HG03045 (cell line): ENCODE measurements at regions not wholly inside any gene's neighbourhood (a gene's known extent, or its start where the extent isn't known, plus 50 kb on each side); places are given as distances from the start of the nearest gene placed in this dataset.
A peak's percentile ranks its signal among the peaks of the same experiment; 100 is the strongest.

ENCODE experiments used
- ATAC-seq: cut with Tn5 transposase; IDR thresholded peaks from one replicate; pipeline ENCODE4 v1.9.1; 2021; ENCODE audit warnings: mild to moderate bottlenecking, moderate library complexity; ENCODE audit not compliant: unreplicated experiment

DNA sequence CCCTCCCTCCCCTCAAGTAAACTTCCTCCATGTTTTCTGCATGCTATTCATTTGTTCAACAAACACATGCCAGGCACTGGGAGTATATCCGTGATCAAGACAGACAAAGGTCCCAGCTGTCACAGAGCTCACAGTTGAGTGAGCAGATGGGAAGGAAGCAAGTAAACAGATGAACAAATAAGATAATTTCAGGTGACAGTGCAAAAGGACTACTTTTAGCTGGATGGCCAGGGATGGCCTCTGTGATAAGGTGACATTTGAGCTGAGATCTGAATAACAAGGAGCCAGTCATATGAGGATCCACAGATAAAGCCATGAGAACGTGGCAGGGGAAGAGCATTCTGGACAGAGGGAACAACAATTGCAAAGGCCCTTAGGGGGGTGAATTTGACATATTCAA is 121.7 kb upstream of the RAD23B start:
- no peak for ATAC-seq

DNA sequence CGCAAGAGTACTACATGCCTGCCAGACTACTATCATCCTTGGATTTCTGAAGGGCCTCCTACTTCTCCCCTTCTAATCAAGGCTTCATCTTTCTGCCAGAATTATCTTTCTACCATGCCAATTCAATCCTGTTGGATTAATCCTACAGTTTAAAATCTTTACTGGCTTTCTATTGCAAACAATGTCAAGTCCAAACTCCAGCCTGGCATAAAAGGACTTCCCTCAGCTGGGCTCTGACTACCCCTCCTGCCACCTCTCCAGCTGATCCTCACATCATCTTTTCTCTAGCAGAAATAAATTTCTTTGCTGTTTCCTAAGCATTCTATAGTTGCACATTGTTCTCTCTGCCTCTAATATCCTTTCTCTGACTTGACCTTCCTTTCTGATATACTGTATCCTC is 119.7 kb upstream of the RAD23B start:
- no peak for ATAC-seq

DNA sequence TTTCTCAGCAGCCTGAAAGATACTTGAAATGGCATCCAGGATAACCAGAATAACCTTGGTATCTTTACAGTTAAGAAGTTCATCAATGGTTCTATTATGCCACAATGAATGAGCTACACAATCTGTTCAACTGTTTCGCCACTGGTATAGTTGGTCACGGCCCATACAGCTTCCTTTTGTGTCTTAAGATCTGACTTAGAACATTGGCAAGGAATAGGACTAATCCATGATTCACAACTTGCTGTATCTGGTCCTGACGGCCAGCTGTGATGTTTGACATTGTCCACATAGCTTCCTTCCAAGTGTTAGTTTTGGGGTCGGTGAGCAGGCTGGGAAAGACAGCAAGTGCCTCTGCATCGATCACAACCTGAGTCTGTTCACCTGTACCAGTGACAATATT is 113.3 kb upstream of the RAD23B start:
- no peak for ATAC-seq

DNA sequence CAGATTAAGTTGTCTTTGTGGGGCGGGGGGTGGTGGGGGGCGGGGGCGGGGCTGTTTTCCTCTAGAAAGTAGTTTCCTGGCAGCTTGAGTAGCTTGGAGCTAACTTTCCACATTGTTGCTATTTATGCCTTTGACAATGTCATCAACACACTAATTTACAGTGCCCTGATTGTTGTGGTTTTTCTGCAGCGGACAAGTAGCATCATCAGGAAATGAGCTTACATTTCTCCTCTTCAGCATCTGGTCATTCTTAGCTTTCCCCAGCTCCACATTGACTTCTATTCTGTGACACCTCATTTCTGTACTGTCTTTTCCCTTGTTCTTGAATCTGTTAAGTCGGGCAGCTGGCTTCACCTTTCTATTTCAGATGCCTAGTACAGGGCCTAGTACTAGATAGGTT is 112.3 kb upstream of the RAD23B start:
- ATAC-seq = no peak

DNA sequence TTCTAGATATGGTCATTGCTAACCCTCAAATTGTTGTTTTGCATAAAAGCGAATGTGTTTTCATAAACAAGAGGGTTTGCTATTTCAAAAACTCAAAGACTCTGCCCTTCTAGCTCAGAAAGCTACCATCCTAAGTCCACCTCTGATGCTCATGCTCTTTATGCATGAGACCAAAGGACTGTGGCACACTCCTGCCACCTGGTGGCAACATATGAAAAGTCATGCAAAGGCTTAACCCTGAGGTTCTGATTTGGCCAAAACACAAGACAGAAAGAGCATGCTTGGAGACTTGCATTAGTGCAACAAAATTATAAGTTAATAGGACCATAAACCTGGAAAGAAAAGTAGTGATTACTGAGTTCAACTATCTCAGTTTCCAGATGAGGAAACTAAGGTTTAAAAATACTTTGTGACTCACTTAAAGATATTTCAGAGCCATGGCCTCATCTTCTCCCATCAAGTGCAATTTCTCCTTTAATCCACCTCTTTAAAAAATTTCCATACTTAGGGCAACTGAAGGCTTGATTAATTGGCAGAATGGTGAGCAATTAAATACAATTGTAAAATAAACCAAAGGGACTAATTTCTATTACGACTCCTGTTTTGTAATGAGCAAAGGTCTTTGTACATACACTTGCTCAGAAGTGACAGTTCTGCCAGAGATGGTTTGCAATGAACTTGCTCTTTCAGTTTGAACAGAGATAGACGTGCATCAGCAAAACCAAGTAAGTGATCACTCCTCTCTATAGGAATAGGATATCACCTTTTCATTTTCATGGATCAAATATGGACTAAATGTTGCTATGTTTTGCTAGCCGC is 110.7 kb upstream of the RAD23B start:
- peak; percentile 64 for ATAC-seq

DNA sequence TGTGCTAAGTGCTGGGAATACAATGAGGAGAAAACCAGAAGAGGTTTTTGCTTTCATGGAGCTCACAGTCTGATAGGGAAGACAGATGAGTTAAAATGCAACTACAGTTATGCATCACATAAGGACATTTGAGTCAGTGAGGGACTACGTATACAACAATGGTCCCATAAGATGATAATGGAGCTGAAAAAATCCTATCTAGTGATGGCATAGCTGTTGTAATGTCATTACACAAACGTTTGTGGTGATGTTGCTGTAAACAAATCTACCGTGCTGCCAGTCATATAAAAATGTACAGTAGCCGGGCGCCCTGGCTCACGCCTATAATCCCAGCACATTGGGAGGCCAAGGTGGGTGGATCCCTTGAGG is 110.1 kb upstream of the RAD23B start:
- ATAC-seq = peak; percentile 65

DNA sequence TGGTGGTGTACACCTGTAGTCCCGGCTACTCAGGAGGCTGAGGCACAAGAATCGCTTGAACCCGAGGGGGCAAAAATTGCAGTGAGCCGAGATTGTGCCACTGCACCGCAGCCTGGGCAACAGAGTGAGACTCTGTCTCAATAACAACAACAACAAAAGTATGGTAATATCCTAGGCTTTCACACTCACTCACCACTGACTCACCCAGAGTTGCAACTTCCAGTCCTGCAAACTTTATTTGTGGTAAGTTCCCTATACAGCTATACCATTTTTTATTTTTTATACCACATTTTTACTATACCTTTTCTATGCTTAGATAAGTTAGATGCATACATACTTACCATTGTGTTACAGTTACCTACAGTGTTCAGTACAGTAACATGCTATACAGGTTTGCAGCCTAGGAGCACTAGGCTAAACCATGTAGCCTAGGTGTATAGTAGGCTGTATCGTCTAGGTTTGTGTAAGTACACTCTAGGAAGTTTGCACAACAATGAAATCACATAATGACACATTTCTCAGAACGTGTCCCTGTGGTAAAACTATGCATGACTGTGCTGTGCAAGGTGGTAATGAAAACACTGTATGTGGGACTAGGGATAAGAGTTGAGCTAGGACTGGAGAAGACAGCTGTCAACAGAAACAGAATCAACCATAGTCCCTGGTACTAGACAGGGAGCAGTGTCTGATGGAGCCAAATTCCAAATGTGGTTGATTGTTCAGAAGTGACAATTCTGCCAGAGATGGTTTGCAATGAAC is 109.5 kb upstream of the RAD23B start:
- ATAC-seq = no peak

DNA sequence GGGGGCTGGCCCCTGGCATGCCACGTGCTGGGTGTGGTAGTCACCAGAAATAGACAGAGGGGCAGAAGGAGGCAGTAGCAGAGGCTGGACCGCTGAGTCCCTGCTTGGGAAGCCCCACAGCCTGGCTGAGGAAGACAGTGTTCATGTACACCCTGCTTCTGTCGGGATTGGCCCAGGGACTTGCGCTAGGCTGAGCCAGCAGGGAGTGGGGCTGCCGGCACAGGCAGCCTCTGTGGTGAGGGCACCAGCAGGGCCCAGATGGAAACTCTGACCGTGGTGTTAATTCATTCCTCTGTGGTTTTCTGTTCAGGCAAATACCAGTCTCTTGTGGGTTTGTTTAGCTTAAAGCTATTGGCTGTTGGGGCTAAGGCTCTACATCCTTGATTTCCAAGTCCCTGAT is 108.6 kb upstream of the RAD23B start:
- ATAC-seq = no peak

DNA sequence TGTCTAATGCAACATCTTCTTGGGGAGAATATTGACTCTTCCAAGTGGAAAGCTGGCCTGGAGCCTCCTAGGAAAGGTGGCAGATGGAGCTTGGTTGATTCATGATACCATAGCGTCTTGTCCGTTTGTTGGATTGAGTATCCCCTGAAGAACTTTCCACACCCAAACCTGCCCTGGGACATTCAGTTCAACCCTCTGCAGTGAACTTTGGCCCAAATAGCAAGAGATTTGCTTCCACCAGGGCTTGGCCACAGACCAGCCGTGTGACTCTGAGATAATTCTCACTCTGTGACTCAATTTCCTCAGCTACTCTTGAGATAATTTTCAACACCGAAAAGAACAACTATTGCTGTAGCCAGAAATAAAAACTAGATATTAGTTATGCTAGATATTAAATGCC is 108.0 kb upstream of the RAD23B start:
- no peak for ATAC-seq

DNA sequence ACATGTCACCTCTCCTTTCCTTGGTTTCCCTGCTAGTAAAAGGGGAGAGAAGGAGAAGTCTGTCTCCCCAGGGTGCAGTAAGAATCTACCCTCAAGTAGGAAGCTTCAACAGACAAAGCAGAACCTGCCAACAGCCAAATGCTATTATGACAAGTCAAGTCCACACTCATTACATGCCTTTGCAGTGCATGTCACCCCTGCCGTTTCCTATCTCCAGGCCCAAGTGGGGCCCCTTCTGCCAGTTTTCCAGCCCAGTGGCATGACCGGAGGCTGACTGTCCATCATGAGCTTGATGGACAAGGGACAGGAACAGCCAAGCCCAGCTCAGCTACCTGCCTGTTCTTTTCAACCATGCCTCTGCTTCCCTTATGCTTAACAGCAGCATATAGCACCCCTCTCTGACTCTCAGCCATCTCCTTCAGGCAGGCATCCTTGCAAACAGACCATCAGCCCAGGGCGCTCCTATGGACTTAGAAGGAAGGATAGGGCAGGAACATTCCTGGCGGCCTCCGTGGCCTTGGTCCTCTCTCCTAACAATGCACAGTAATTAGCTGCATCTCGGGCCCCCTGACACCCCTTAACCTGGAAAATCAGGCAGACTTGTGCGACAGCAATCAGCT is 107.2 kb upstream of the RAD23B start:
- ATAC-seq = no peak

DNA sequence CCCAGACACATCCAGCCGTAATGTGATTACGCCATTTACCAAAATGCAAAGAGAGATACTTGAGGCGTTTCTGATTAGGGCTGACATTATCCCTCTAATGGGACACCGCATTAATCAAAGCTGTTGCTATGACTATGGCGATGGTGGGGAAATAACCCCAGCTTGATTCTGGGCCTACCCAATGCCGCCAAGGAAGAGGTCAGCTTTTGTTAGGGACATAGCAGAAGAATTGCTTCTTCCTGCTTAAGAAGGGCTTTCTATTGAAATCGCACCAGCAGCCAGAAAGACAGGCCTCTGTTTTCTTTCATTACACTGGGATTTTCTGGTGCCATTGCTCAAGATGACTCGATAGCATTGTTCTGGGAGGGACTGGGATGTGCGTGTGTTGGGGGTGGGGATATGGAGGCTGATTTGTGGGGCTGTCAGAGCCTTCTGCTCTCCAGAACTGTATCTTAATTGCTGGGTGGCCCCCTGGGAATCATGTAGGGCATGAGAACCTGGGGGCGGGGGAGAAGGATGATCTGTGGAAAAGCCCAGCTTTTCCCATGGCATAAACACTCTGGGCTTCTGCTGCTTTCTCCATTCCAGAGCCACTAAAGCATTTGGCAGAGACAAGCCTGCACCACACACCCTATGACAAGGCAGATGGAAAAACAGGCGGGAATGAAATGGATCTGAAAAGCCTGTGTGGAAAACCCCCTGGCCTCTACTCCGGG is 106.5 kb upstream of the RAD23B start:
- no peak for ATAC-seq

DNA sequence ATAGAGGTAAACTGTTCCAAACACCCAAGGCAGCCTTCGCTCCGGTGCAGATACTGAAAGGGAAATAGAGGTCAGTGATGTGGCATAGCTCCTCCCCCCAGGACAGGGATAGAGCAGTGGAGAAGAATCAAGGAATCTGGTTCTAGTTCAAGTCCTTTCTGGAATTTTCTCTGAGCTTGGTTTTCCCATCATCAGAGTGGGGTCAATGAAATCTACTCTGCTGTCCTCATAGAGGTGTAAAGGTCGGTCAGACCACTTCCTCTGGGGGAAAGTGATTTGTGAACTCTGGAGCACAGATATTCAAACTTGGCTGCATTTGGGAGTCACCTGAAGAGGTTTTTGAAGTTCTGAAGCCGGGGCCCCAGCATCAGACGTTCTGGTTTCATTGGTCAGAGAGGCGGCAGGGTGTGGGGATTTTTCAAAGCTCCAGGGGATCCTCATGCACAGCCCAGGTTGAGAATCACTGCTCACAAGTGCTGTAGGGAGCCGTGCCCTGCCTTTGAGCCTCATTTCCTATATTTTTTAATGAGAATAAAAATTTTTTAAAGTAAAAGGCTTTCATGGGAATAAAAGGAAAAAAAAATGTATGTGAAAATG is 105.7 kb upstream of the RAD23B start:
- no peak for ATAC-seq

DNA sequence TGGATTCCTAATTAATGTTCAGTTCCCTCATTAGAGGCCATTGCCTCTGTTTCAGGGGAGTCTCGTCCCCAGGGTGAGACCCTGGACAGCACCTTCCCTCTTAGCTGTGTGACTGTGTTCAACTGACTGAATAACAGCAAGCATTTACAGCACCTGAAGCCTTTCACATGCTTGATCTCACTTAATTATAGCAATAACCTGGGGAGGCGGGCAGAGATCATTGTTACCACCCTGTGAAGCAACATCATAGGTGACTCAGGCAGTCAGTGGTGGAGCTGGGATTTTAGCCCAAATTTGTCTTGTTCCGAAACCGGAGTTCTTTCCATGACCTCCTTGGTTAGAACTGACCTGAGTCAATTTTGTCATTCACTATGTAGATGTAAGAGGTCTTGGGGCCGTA is 105.2 kb upstream of the RAD23B start:
- no peak for ATAC-seq

DNA sequence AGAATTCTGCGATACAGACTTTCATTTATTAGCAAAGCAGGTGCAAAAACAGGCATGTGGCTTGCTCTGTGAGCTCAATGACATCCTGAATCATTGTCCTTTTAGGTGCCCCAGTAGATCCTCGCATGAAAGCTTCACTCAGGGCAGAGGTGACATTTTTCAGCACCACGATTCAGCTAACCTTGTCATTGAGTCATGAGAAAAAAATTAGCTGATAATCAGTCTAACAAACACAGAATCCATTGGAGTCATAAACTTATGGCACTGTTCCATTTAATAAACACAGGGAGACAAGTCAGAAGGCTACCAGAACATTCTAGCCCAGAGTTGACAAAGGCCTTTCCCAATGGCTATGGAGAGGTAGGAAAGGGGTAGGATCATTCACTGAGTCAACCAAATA is 104.8 kb upstream of the RAD23B start:
- no peak for ATAC-seq

DNA sequence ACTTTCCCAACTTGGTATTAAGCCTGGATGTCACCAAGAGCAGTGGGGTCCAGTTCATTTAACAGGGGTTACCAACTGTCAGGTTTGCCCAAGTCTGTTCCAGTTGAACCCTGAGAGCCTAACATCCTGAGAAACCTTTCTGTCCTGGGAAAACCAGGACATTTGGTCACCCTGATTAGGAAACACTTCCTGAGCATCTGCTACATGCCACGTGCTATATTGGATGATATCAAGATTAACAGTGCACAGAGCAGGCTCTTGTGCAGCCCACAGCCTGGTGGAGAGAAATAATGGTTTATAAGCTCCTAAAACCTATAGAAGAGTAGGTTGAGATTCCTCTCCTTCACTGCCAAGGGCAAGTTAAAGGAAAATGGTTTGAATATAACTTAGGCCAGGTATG is 102.9 kb upstream of the RAD23B start:
- no peak for ATAC-seq

DNA sequence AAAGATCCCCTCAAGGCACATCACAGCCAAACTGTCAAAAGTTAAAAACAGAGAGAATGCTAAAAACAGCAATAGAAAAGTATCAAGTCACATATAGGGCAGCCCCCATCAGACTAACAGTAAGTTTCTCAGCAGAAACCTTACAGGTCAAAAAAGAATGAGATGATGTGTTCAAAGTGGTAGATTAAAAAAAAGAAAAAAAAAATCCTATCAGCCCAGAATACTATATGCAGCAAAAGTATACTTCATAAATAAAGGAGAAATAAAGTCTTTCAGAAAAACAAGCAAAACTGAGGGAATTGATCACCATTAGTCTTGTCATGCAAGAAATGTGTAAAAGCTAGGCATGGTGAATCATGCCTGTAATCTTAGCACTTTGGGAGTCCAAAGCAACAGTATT is 99.9 kb upstream of the RAD23B start:
- ATAC-seq = no peak

DNA sequence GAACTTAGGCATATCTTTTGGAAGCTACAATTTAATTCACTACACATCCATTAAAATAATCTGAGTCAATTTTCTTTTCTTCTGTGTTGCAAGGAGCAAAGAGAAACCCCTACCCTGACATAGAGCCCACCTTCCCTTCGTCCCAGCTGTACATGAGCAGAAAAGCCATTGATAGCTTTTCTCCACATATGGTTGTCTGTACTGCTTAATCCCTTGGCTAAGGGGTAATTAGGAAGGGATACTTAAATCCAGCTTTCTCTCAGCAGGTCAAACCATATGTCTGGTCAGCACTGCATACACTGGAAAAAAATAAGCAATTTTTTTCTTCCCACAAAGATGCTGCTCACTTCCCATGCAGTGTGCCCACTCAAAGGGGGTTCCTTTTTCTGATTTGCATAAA is 94.7 kb upstream of the RAD23B start:
- ATAC-seq = no peak

DNA sequence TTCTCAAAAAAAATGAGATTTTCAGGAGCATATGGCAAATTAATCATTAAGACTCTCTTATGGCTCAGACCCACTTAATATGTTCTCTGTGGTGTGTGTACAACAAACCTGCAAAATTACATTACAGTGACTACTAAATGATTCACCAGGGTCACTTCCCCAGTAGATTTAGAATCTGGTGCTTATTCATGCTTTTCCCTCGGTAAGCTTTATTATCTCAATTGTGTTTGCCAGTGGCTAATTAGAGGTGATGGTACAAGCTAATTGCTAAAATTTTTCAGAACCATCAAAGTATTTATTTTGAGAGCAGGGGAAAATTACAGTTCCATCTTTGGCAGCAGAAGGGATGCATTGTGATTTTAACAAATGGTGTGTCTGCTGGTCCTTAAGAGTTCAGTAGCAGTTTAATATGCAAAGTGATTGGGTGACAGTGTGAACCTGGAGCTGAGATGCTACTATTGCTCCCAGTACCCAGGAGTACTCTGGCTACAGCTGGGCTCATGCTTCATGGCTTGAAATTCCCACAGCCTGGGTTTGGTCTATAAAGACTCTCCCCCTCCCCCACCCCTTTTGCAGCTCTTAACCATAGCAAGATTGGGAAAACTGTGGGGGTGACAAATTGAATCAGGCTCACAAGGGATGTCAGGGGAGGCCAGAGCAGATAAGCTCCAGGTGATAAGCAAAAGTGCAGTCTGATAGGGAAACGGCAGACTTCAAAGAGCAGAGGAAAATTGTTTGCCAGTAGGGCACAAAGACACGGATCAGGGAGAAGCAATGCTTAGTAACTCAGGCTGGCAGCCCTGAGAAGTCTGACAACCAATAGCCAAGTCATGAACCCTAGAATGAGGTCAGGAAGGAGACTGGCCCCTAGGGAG is 92.8 kb upstream of the RAD23B start:
- ATAC-seq = no peak

DNA sequence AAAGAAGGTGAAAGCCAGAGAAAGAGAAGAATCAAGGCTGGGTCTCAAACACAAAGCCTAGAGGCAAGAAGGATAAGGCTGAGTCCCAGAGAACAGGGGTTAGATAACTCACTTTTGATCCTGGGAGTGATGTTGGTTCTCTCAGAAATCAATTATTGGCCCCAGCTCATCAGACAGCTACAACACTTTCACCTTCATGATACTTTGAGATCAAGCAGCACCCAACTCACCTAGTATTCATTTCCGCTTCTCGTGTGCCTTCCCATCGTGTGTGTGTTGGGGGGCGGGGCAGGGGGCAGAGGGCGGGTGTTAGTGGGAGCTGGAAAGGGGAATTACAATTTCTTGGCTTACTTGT is 92.2 kb upstream of the RAD23B start:
- no peak for ATAC-seq

DNA sequence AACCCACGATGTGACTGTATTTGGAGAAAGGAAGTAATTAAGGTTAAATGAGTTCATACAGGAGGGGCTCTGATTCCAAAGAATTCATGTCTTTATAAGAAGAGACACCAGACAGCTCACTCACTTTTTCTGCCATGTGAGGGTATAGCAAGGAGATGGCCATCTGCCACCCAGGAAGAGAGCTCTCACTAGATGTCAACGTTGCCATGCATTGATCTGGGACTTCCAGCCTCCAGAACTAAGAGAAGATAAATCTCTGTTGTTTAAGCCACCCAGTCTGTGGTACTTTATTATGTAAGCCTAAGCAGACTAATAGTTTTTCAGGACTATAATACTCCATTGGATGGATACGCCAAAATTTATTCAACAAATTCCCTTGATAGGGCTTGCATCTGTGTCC is 89.8 kb upstream of the RAD23B start:
- no peak for ATAC-seq
